DOHH2 (cell line): ENCODE measurements at regions not wholly inside any gene's neighbourhood (a gene's known extent, or its start where the extent isn't known, plus 50 kb on each side); places are given as distances from the start of the nearest gene placed in this dataset.
A peak's percentile ranks its signal among the peaks of the same experiment; 100 is the strongest.
"Not testable (repeated sequence)": the region's sequence is repeated elsewhere in the genome, so short reads cannot be mapped to it uniquely, and the experiment has no call there.

Experiments used
- H3F3A ChIP-seq: fragments of 200-600 bp; sonication (generic), shearing (Covaris generic); 2 replicates; pipeline ENCODE4 v1.6.0; 2016; ENCODE audit warnings: antibody characterized with exemption, mild to moderate bottlenecking; ENCODE audit not compliant: control insufficient read depth, insufficient read depth
- H3K27ac ChIP-seq: fragments of 200-600 bp; sonication (generic); 2 replicates; pipeline ENCODE4 v1.5.1; 2014; ENCODE audit warnings: low read depth, mild to moderate bottlenecking, low read length, moderate library complexity
- H3K27me3 ChIP-seq: fragments of 200-600 bp; sonication (generic); 2 replicates; pipeline ENCODE4 v1.6.1; 2014; ENCODE audit warnings: mild to moderate bottlenecking, low read length, mixed read lengths; ENCODE audit not compliant: control insufficient read depth
- H3K36me3 ChIP-seq: fragments of 200-600 bp; sonication (generic); 2 replicates; pipeline ENCODE4 v1.6.1; 2014; ENCODE audit warnings: mild to moderate bottlenecking, low read length, moderate library complexity, mixed read lengths; ENCODE audit not compliant: control insufficient read depth
- H3K4me1 ChIP-seq: fragments of 200-600 bp; sonication (generic); 2 replicates; pipeline ENCODE4 v1.6.1; 2014; ENCODE audit warnings: mild to moderate bottlenecking, low read length, mixed read lengths; ENCODE audit not compliant: control insufficient read depth
- H3K4me2 ChIP-seq: fragments of 200-600 bp; sonication (generic); 2 replicates; pipeline ENCODE4 v1.6.0; 2014; ENCODE audit warnings: mild to moderate bottlenecking, low read length, moderate library complexity
- H3K4me3 ChIP-seq: fragments of 200-600 bp; sonication (generic); 2 replicates; pipeline ENCODE4 v1.5.1; 2014; ENCODE audit warnings: mild to moderate bottlenecking, low read length, mixed read lengths
- H3K79me2 ChIP-seq: fragments of 200-600 bp; sonication (generic); 2 replicates; pipeline ENCODE4 v1.6.1; 2014; ENCODE audit warnings: mild to moderate bottlenecking, low read length, mixed read lengths; ENCODE audit not compliant: control insufficient read depth
- H3K9me2 ChIP-seq: fragments of 200-600 bp; sonication (generic); replicated peaks from 2 replicates; pipeline ENCODE4 v1.6.1; 2014; ENCODE audit warnings: mild to moderate bottlenecking, low read length, mixed read lengths; ENCODE audit not compliant: control insufficient read depth
- H3K9me3 ChIP-seq: fragments of 200-600 bp; sonication (generic); 2 replicates; pipeline ENCODE4 v1.6.1; 2014; ENCODE audit warnings: antibody characterized with exemption, low read length, mixed read lengths; ENCODE audit not compliant: control insufficient read depth, insufficient read depth
- H4K20me1 ChIP-seq: fragments of 200-600 bp; sonication (generic); 2 replicates; pipeline ENCODE4 v1.6.0; 2014; ENCODE audit warnings: low read depth, mild to moderate bottlenecking, antibody characterized with exemption, low read length, moderate library complexity; ENCODE audit not compliant: control insufficient read depth, insufficient read depth
- CTCF ChIP-seq: fragments of 200-600 bp; sonication (generic); IDR thresholded peaks from one replicate; pipeline ENCODE4 v1.5.1; 2014; ENCODE audit warnings: antibody characterized with exemption, mild to moderate bottlenecking, low read depth, low read length; ENCODE audit not compliant: poor library complexity, severe bottlenecking
- EZH2phosphoT487 ChIP-seq: fragments of 200-600 bp; sonication (generic); IDR thresholded peaks from 2 replicates; pipeline ENCODE4 v1.6.1; 2017; ENCODE audit warnings: borderline replicate concordance, mild to moderate bottlenecking, antibody characterized with exemption, low read length, moderate library complexity, mixed read lengths

DNA sequence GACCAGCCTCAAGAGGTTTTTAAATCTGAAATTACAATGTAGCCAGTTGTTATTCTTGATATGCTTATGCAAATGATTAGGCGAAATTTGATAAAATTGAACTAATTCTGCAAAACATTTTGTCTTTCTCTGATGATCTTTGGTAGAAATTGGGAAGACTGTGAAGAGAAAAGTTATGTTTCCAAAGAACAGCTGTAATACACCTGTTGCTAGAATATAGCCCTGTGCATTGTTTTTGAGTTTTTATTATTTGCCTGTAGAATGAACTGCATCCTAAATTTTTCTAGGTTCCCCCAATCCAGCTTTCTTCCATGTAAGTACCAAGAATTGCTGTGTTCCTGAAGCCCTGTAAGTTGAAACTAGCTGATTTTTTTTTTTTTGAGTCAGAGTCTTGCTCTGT is 81.5 kb upstream of the RHOU start:
- Histone ChIP-seq H3K27me3 (peaks cover 38% of the 10 kb centered on the region), H3K79me2 (no peaks in the 10 kb centered on the region), H3K36me3 (no peaks in the 10 kb centered on the region), H3F3A (no peaks in the 10 kb centered on the region), H3K4me3 (no peak overlapping the region), H3K4me1 (no peaks in the 10 kb centered on the region), H3K9me2 (no peaks in the 10 kb centered on the region), H4K20me1 (no peaks in the 10 kb centered on the region), H3K9me3 (no peaks in the 10 kb centered on the region), H3K4me2 (no peak overlapping the region), H3K27ac (no peak overlapping the region)
- no peak for TF ChIP-seq CTCF
- no peak for TF ChIP-seq EZH2phosphoT487

GRCh38 chr1:228655796-228656394 is 79.4 kb upstream of the RHOU start:
- Histone ChIP-seq H3K4me2 (no peak overlapping the region), H3F3A (no peaks in the 10 kb centered on the region), H3K9me3 (no peaks in the 10 kb centered on the region), H3K79me2 (no peaks in the 10 kb centered on the region), H3K36me3 (no peaks in the 10 kb centered on the region), H3K27ac (no peak overlapping the region), H4K20me1 (no peaks in the 10 kb centered on the region), H3K9me2 (no peaks in the 10 kb centered on the region), H3K27me3 (peaks cover 19% of the 10 kb centered on the region), H3K4me3 (no peak overlapping the region), H3K4me1 (no peaks in the 10 kb centered on the region)
- TF ChIP-seq CTCF (no peak), EZH2phosphoT487 (no peak)

GRCh38 chr1:228662007-228662689 is 73.1 kb upstream of the RHOU start:
- not testable (repeated sequence) for H3K4me3 ChIP-seq, H3K27ac ChIP-seq, H3K9me3 ChIP-seq, H3K27me3 ChIP-seq, H4K20me1 ChIP-seq, H3K9me2 ChIP-seq, H3K79me2 ChIP-seq, H3K36me3 ChIP-seq, H3F3A ChIP-seq, H3K4me2 ChIP-seq, H3K4me1 ChIP-seq

DNA sequence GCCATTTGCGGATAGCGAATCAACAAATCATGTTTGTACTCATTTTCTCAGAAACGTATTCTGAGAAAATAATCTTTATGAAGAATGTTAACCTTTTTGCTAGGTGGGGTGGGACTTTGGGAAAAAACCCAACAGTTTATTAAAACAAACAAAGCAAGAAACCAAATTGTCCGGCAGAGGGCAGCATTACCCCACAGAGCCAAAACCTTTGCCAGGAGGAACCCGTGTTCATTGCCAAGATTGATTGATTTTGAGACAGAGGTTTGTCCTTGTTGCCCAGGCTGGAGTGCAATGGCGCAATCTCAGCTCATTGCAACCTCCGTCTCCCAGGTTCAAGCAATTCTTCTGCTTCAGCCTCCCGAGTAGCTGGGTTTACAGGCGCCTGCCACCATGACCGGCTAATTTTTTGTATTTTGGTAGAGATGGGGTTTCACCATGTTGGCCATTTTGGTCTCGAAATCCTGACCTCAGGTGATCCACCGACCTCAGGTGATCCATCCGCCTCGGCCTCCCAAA is 70.8 kb upstream of the RHOU start:
- H3K27me3 ChIP-seq = peaks cover 8% of the 10 kb centered on the region
- H3K9me2 ChIP-seq = no peaks in the 10 kb centered on the region
- no peaks in the 10 kb centered on the region for H3F3A ChIP-seq
- no peaks in the 10 kb centered on the region for H3K36me3 ChIP-seq
- no peak overlapping the region for H3K4me3 ChIP-seq
- H3K27ac ChIP-seq = no peak overlapping the region
- peak; percentile 72 for TF ChIP-seq CTCF
- TF ChIP-seq EZH2phosphoT487 = no peak
- H3K4me2 ChIP-seq = no peak overlapping the region
- no peaks in the 10 kb centered on the region for H3K9me3 ChIP-seq
- no peaks in the 10 kb centered on the region for H3K4me1 ChIP-seq
- H3K79me2 ChIP-seq = no peaks in the 10 kb centered on the region
- H4K20me1 ChIP-seq = no peaks in the 10 kb centered on the region
